ENCODE measurements at regions not wholly inside any gene's neighbourhood (a gene's known extent, or its start where the extent isn't known, plus 50 kb on each side); places are given as distances from the start of the nearest gene placed in this dataset.

DNA sequence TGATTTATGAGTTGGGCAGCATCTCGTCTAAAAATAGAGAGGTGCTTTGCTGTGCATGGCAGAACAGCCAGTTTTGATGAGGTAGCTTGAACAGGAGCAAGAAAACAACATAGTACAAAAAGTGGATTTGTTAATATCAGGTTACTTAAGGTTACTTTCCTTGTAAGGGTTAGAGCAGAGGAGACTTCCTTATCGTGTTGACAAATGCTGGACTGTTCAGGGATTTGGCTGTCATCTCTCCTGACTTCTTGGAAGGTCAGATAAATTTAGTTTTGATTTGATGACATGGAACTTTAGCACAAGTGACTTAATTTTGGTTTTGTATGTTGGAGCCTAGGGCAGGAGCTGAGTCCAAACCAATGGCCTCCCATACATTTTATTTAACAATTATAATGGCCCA is 163.9 kb upstream of the ELAC2 start:
- TF ChIP-seq, protein P1, sequence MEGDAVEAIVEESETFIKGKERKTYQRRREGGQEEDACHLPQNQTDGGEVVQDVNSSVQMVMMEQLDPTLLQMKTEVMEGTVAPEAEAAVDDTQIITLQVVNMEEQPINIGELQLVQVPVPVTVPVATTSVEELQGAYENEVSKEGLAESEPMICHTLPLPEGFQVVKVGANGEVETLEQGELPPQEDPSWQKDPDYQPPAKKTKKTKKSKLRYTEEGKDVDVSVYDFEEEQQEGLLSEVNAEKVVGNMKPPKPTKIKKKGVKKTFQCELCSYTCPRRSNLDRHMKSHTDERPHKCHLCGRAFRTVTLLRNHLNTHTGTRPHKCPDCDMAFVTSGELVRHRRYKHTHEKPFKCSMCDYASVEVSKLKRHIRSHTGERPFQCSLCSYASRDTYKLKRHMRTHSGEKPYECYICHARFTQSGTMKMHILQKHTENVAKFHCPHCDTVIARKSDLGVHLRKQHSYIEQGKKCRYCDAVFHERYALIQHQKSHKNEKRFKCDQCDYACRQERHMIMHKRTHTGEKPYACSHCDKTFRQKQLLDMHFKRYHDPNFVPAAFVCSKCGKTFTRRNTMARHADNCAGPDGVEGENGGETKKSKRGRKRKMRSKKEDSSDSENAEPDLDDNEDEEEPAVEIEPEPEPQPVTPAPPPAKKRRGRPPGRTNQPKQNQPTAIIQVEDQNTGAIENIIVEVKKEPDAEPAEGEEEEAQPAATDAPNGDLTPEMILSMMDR (IDR thresholded peaks at IDR 0.05; ENCODE audit: control extremely low read depth in 1 of 3, insufficient read depth in 1 of 3, low read depth in 1 of 3, low read length in 3 of 3), result no peak
- no peak for TF ChIP-seq POLR2A (IDR thresholded peaks at IDR 0.05; ENCODE audit: control extremely low read depth in 1 of 2, low read depth in 2 of 2, low read length in 2 of 2)
- TF ChIP-seq SUZ12 (IDR thresholded peaks at IDR 0.05; ENCODE audit: low read length), result no peak
- no peak for TF ChIP-seq RNF2 (IDR thresholded peaks at IDR 0.05; ENCODE audit: borderline replicate concordance, low read depth, low read length, missing control alignments, poor library complexity, severe bottlenecking)
- TF ChIP-seq SAP30 (IDR thresholded peaks at IDR 0.05; ENCODE audit: insufficient read depth, insufficient replicate concordance, low read length), result no peak
- TF ChIP-seq GTF2F1 (IDR thresholded peaks at IDR 0.05; ENCODE audit: borderline replicate concordance, low read depth, low read length), result no peak
